Nephron progenitor cell (in vitro differentiated cells): ENCODE measurements at regions not wholly inside any gene's neighbourhood (a gene's known extent, or its start where the extent isn't known, plus 50 kb on each side); places are given as distances from the start of the nearest gene placed in this dataset.

Experiments used
- DNase-seq: peaks from one replicate; pipeline ENCODE4 v3.0.0; 2021
- H3K27ac Mint-ChIP-seq: 2 replicates; pipeline ENCODE4 v1.8.0; 2021; ENCODE audit warnings: mild to moderate bottlenecking, moderate library complexity, mixed read lengths
- H3K27me3 Mint-ChIP-seq: 2 replicates; pipeline ENCODE4 v1.8.0; 2021; ENCODE audit warnings: mild to moderate bottlenecking, low read depth, mixed read lengths; ENCODE audit not compliant: poor library complexity
- H3K36me3 Mint-ChIP-seq: 2 replicates; pipeline ENCODE4 v1.8.0; 2021; ENCODE audit warnings: low read depth, mixed read lengths
- H3K4me1 Mint-ChIP-seq: 2 replicates; pipeline ENCODE4 v1.8.0; 2021; ENCODE audit warnings: mixed read lengths
- H3K4me3 Mint-ChIP-seq: 2 replicates; pipeline ENCODE4 v1.8.0; 2021; ENCODE audit warnings: mild to moderate bottlenecking, moderate library complexity, mixed read lengths
- H3K9me3 Mint-ChIP-seq: 2 replicates; pipeline ENCODE4 v1.8.0; 2021; ENCODE audit warnings: mild to moderate bottlenecking, moderate library complexity, mixed read lengths
- TF ChIP-seq, protein P1 (sequence below): fragments of 200-600 bp; sonication (generic); IDR thresholded peaks from 2 replicates; pipeline ENCODE4 v1.5.0; 2021; ENCODE audit warnings: antibody characterized with exemption

DNA sequence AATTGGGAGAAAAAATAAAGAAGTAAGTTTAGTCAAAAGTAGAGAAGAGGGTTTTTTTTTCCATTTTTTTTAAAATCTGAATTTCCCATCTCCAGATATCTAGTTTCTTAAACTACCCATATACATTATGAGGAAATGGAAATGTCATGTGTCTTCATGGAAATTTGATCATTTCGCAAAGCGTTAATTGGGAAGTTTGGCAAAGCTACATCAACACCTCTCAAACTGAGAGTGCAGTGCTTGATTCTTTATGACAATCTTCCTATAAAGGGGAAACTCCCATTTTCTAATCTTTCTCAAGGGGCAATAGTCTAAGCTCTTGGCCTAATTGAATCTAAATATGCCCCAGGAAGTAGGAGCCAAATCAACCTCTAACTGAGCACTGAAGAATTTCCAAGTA lies 110.4 kb upstream of the INHBA start:
- no peak for DNase-seq
- TF ChIP-seq, protein P1, sequence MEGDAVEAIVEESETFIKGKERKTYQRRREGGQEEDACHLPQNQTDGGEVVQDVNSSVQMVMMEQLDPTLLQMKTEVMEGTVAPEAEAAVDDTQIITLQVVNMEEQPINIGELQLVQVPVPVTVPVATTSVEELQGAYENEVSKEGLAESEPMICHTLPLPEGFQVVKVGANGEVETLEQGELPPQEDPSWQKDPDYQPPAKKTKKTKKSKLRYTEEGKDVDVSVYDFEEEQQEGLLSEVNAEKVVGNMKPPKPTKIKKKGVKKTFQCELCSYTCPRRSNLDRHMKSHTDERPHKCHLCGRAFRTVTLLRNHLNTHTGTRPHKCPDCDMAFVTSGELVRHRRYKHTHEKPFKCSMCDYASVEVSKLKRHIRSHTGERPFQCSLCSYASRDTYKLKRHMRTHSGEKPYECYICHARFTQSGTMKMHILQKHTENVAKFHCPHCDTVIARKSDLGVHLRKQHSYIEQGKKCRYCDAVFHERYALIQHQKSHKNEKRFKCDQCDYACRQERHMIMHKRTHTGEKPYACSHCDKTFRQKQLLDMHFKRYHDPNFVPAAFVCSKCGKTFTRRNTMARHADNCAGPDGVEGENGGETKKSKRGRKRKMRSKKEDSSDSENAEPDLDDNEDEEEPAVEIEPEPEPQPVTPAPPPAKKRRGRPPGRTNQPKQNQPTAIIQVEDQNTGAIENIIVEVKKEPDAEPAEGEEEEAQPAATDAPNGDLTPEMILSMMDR: no peak
- Mint-ChIP-seq H3K36me3 (no peaks in the 10 kb centered on the region), H3K4me1 (peaks cover 5% of the 10 kb centered on the region), H3K4me3 (no peak overlapping the region), H3K27ac (no peak overlapping the region), H3K27me3 (peaks cover 7% of the 10 kb centered on the region), H3K9me3 (peaks cover 14% of the 10 kb centered on the region)

DNA sequence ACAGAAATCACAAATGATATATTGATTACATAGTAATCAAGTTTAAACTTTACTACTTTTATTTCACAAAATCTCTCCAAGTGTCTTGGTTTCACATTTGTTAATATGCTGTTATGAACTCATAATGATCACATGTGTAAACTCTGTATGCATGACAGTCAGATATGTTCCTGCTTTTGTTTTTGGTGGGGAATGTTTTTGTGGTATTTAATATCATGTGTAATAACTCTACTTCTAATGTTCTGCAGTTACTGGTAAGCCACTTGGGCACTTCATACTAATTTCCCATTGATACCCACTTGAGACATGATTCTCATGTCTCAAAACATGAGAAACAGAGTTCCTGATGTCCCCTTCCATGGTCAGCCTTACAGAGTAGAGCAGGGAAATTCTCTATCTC lies 109.1 kb upstream of the INHBA start:
- Mint-ChIP-seq H3K4me3 (no peak overlapping the region), H3K36me3 (no peaks in the 10 kb centered on the region), H3K27me3 (peaks cover 11% of the 10 kb centered on the region), H3K27ac (no peak overlapping the region), H3K4me1 (peaks cover 5% of the 10 kb centered on the region), H3K9me3 (peaks cover 14% of the 10 kb centered on the region)
- no peak for DNase-seq
- TF ChIP-seq, protein P1: no peak

DNA sequence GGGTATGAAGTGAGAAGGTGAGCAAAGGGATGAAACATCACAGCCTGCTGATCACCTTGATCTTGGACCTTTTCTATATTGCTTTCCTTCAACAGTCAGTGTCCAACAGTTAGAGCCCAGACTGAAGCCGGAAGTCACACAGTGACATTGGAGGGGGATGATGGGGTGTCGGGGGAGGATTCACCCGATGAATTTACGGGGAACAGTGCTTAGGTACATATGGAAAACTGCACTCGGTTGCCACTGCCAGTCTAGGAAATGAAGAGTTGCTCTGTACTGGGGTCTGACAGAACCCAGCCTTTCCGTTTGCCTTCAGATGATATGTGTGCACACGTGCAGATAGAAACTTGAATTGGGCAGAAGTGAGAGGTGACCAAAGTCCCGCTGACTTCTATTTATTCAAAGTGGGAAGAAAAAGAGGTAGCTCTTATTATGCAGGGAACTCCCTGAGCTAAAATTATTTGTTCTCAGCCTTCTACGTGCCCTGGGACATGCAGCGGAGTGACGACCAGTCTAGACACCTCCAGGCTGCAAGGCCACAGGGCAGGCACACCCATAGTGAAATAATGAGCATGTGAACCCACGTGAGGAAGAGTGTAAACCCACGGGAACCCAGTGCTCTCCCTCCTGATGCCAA lies 107.2 kb upstream of the INHBA start:
- peaks cover 14% of the 10 kb centered on the region for H3K9me3 Mint-ChIP-seq
- no peak overlapping the region for H3K4me3 Mint-ChIP-seq
- no peak for DNase-seq
- TF ChIP-seq, protein P1: no peak
- H3K27me3 Mint-ChIP-seq: peaks cover 8% of the 10 kb centered on the region
- H3K27ac Mint-ChIP-seq: no peak overlapping the region
- H3K4me1 Mint-ChIP-seq: peaks cover 5% of the 10 kb centered on the region
- H3K36me3 Mint-ChIP-seq: no peaks in the 10 kb centered on the region

DNA sequence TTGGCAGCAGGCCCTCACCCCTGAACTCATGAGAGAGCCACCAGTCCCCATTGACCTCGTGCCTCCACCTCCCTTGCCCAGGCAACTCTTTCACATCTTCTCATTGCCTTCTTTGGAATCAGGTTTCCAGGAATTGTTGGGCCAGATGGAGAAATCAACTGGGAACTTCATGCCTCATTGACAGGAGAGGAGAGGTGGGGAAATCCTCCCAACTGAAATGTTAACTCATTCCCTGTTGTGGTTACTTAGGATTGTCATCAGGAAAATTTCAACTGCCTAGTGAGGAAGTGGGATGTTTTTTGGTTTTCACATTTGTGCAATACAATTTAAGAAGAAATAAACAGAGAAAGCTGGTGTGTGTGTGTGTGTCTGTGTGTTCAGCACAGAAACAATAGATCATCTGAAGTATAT lies 106.6 kb upstream of the INHBA start:
- peaks cover 14% of the 10 kb centered on the region for H3K9me3 Mint-ChIP-seq
- H3K27me3 Mint-ChIP-seq: peaks cover 8% of the 10 kb centered on the region
- no peak overlapping the region for H3K27ac Mint-ChIP-seq
- H3K4me3 Mint-ChIP-seq: no peak overlapping the region
- TF ChIP-seq, protein P1: no peak
- H3K36me3 Mint-ChIP-seq: no peaks in the 10 kb centered on the region
- H3K4me1 Mint-ChIP-seq: peaks cover 5% of the 10 kb centered on the region
- DNase-seq: no peak

DNA sequence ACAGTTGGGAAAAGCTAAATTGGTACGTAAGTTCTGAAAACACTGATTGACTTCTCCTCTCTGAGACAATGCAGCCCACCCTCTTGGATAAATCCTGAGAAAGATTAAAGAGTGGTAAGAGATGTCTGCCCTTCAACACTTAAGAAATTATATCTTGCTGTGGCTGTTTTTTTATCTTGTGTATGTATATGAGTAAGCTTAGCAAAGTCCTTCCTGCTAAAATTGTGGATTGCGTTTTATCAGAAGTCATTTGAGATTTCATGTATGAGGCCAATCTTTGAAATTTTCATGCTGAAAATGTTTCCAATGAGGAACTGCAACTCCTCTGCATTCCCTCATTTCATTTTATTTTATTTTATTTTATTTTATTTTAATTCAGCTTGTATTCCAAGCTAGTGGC lies 106.2 kb upstream of the INHBA start:
- Mint-ChIP-seq H3K4me3 (no peak overlapping the region), H3K27ac (no peak overlapping the region), H3K27me3 (peaks cover 8% of the 10 kb centered on the region), H3K36me3 (no peaks in the 10 kb centered on the region), H3K9me3 (peaks cover 14% of the 10 kb centered on the region), H3K4me1 (peaks cover 5% of the 10 kb centered on the region)
- TF ChIP-seq, protein P1: no peak
- DNase-seq: no peak

DNA sequence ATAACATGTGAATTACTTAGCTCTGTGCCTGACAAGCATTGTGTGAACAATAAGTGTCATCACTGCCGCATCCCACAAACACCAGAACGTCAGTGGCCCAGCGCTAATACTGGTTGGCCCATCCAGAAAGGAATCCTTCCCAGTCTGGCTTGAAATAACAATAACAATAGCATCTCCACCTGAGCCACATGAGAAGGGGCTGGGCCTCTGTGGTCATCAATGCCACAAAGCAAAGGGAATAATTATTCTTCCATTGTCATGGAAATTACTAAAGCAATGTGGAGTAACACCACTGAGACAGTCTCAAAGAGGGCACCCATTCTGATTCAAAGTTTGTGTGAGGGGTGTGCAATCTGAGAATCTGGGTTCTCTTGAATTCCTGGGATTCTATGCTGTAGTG lies 105.7 kb upstream of the INHBA start:
- no peak overlapping the region for H3K4me3 Mint-ChIP-seq
- H3K36me3 Mint-ChIP-seq: no peaks in the 10 kb centered on the region
- H3K9me3 Mint-ChIP-seq: peaks cover 14% of the 10 kb centered on the region
- no peak overlapping the region for H3K27ac Mint-ChIP-seq
- TF ChIP-seq, protein P1: no peak
- DNase-seq: no peak
- peaks cover 8% of the 10 kb centered on the region for H3K27me3 Mint-ChIP-seq
- H3K4me1 Mint-ChIP-seq: peaks cover 5% of the 10 kb centered on the region
